Fibroblast of skin of right biceps (primary cell): ENCODE measurements at regions not wholly inside any gene's neighbourhood (a gene's known extent, or its start where the extent isn't known, plus 50 kb on each side); places are given as distances from the start of the nearest gene placed in this dataset.
"Not testable (repeated sequence)": the region's sequence is repeated elsewhere in the genome, so short reads cannot be mapped to it uniquely, and the experiment has no call there.

Source experiments
- DNase-seq: peaks from one replicate; pipeline ENCODE4 v3.0.0-alpha.2; 2013

GRCh38 chr15:23983500-23984259 is 296.6 kb upstream of the NDN start:
- no peak for DNase-seq

DNA sequence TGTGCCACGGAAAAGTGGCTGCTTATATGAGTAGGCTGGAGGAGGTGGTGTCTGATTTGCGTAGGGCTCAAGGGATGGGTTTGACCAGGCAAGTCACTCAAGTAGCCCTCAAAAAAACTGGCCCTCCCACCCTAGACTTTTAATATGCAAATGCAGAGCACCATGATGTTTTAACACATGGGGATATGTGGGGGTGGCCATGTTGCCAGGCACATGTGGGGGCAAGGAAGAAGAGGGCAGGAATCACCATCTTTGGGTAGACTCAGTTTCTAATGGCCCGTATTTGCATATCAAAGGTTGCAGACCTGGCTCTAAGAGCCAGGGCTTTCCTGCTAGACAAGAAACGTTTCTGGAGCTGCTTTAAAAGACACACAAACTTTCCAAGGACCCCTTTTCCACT is 307.2 kb upstream of the NDN start:
- no peak for DNase-seq

DNA sequence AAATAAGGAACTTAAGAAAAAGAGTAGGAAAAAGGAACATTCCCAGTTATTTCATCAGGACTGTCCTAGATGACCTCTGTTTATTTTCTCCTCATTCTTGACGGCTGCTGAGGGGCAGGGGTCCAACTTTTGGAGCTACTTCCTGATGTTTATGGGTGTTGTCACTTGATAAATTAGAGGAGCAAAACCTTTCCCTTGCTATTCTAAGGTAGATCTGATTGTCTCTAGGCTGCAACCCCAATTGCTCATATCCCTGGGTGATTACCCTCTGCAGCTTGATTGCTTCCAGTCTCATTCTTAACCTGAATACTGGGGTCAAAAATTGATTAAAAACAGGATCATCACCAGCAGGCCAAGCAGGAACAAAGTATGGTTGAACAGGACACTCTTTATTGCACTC is 311.0 kb upstream of the NDN start:
- no peak for DNase-seq

DNA sequence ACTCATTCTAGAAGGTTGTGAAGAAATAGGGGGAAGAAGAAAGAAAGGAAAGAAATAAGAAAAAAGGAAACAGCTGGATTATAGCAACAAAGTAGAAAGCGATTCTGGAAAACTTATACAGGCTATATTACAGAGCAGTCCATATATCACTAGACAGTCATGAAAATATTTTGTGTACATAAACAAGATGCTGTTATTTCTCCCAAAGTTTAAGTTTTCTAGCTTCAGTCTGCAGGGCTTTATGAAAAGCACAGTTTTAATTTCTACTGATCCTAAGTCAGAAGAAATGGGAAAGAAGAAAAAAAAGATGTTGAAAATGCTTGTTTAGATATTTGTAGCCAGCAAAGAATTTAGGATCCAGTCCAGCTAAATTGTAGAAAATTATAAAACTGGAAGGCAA is 321.4 kb upstream of the NDN start:
- DNase-seq, result no peak

DNA sequence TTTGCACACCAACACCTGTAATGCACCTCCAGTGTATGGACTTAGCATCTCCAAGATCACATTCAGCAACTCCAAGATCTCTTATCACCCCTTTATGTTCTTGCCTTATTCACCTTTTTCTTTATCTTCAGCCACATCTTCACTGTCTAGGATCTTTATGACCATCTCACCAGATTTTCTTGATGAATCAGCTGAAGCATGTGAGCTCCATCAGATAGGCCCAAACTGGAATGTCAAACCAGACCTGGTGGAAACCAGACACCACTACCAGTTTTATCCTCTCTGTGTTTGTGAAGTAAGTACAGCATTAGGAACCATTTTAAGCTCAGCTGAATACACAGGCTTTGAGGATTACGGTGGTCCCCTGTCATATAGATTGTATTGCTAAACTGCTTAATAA is 330.4 kb upstream of the NDN start:
- DNase-seq, result no peak

DNA sequence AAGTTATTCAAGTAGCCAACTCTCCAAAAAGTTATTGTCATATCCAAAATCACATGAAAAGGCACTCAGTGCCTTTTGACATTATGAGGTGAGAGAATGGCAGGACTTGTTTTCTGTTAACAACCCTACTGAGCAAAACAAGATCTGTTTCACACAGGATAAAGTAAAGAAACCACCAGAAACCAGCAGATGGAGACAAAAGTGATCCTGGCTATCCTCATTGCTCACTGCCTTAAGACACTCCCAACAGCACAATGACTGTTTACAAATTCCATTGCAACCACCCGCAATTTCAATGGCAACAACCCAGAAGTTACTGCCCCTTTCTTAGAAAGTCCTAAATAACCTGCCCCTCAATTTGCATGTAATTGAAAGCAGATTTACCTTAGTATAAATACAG is 352.6 kb upstream of the NDN start:
- DNase-seq, result no peak

DNA sequence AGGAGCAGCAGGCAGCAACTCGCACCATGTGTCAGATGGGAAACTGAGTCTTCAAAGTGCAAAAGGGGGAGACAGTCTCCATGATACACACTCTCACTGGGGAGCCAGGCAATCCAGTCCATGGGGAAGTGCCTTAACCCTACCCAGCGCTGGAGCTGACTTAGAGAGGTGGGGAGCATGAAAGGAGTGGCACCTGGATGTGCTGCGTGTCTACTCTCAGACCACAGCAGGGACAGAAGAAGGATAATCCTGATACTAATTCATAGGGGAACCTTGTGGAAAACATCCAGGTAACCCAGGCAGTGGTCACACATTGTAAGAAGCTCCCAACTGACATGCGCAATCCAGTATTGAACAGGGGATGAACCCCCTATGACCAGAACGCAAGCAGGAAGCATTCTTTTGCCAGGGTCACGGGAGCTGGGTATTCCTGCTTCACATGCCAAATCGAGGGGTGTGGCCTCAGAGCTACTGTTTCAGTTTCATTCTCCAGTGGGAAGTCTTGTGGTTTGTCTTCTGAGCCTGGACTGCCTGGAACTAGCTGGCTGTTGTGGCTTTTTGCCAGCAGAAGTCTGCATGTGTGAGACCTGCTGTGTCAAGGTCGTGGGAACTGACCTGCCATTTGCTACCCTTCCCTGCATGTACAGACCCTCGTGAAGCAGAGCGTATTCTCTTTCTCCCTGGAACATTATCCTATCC is 367.6 kb upstream of the NDN start:
- DNase-seq, result no peak

DNA sequence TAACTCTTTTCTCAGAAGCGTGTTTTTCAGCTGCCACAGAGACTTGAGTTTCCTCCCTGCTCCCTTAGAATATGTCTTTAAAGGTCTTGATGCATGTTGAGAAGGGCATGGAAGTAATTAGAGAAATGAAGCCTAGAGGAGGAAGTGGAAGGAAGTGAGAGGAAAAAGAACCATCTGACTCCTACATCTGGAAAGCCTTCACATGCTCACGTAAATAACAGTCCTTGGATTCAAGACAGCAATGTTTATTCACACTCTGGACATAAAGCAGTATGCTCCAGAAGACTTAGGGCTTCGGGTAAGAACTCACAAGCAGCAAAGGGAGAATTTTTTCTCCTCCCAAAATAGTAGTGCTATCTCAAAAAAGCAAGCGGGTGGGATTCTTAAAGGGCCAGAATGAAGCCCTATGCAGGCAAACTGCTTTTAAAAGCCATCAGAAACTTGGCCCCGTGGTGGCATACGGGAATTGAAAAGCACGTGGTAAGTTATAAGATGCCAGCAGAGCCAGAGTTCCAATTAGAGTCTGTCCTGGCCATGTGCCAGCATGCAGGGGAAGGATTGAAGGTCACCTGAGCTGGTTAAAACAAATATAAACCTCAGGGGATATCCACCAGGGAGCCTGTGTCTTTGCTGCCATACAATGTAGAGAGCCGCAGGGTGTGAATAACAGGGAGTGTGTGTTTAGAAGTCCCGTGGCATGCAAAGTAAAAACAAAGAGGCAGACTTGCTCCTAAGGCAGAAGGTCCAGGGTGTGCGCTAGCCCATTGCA is 380.8 kb upstream of the NDN start:
- no peak for DNase-seq

GRCh38 chr15:24075420-24076089 is 388.4 kb upstream of the NDN start:
- no peak for DNase-seq

- DNase-seq, result no peak
Observed at GRCh38 chr15:24076090-24076784, 389.1 kb upstream of the NDN start.

GRCh38 chr15:24078310-24079029 is 391.4 kb upstream of the NDN start:
- no peak for DNase-seq

- DNase-seq, result not testable (repeated sequence)
Observed at GRCh38 chr15:24088941-24089340, 401.8 kb upstream of the NDN start.

GRCh38 chr15:24101503-24101902 is 414.4 kb upstream of the NDN start:
- DNase-seq, result not testable (repeated sequence)

GRCh38 chr15:24107524-24107923 is 420.4 kb upstream of the NDN start:
- DNase-seq, result not testable (repeated sequence)

GRCh38 chr15:24107948-24108347 is 420.8 kb upstream of the NDN start:
- not testable (repeated sequence) for DNase-seq

- DNase-seq, result not testable (repeated sequence)
Observed at GRCh38 chr15:24108349-24108748, 421.2 kb upstream of the NDN start.

GRCh38 chr15:24139622-24140021 is 452.5 kb upstream of the NDN start:
- DNase-seq, result not testable (repeated sequence)

DNA sequence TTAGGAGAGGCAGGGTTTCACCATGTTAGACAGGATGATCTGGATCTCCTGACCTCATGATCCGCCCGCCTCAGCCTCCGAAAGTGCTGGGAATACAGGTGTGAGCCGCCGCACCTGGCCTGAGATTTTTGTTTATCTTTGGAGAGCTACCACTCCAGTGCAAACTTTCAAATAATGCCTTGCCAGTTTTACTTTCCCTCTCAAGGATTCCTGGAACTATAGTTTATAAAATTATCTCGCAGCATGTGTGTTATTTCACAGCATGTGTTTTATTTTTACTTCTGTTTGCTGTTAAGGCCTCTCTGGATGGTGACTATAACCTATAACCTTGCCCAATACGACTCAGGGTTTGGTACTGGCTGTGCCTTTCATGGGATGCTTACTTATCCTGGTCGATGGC is 458.0 kb upstream of the NDN start:
- DNase-seq, result not testable (repeated sequence)

- DNase-seq, result no peak
Observed at GRCh38 chr15:24146251-24146650, 459.1 kb upstream of the NDN start.

DNA sequence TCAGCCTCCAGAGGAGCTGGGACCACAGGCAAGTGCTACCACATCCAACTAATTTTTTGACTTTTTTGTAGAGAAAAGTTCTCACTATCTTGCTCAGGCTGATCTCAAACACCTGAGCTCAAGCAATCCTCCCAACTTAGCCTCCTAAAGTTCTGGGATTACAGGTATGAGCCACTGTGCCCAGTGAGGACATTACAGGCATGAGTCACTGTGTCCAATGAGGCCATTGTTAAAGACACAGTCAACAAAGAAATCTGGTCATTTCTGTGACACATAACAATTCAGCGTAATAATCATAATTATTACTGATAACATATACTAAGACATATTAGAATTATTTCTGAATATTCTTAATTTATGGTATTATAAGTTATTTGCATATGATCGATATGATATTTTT is 463.4 kb upstream of the NDN start:
- no peak for DNase-seq

- not testable (repeated sequence) for DNase-seq
Observed at GRCh38 chr15:24158306-24158705, 471.2 kb upstream of the NDN start.

DNA sequence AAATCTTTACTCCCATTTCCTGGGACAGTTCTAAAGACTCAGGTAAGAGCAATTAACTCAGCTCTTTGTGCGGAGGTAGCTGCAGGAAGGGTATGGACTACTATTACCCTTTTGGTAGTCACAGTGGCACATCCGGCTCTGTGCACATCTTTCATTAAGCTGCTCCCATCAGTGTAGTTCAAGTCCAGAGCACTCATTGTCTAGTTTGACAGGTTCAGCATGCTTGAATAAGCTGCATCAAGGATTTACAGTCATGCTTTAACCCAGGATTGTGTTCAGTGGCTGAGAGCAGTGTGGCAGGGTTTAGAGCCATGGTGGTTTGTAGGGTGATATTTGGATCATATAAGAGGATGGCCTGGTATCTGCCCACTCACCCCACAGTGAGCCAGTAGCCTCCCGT is 478.4 kb upstream of the NDN start:
- not testable (repeated sequence) for DNase-seq
